ENCODE measurements at regions not wholly inside any gene's neighbourhood (a gene's known extent, or its start where the extent isn't known, plus 50 kb on each side); places are given as distances from the start of the nearest gene placed in this dataset.
"Not testable (repeated sequence)": the region's sequence is repeated elsewhere in the genome, so short reads cannot be mapped to it uniquely, and the experiment has no call there.

GRCh38 chr1:4130096-4130495 lies 230.0 kb upstream of the C1orf174 start:
- DNase-seq (ENCODE audit: extremely low spot score), result no peak
- Histone ChIP-seq H3K4me3 (ENCODE audit: low read depth, low read length) (no peak overlapping the region), H3K4me1 (ENCODE audit: insufficient read depth) (no peaks in the 10 kb centered on the region), H3K27ac (ENCODE audit: low read depth) (no peak overlapping the region), H3K36me3 (ENCODE audit: insufficient read depth) (no peaks in the 10 kb centered on the region)
- WGBS, result 86% methylated on average over 6 of the region's 6 CpGs

- Histone ChIP-seq H3K36me3 (ENCODE audit: insufficient read depth) (no peaks in the 10 kb centered on the region), H3K27ac (ENCODE audit: low read depth) (no peak overlapping the region), H3K4me1 (ENCODE audit: insufficient read depth) (no peaks in the 10 kb centered on the region), H3K4me3 (ENCODE audit: low read depth, low read length) (no peak overlapping the region)
- DNase-seq (ENCODE audit: extremely low spot score), result no peak
- WGBS, result 60% methylated on average over 5 of the region's 5 CpGs
These were observed 231.7 kb upstream of the C1orf174 start for GRCh38 chr1:4131734-4132133.

- DNase-seq (ENCODE audit: extremely low spot score), result no peak
- no peak overlapping the region for H3K4me3 ChIP-seq (ENCODE audit: low read depth, low read length)
- WGBS, result 65% methylated on average over 53 of the region's 53 CpGs
These were observed 232.6 kb upstream of the C1orf174 start for GRCh38 chr1:4132352-4133296.

GRCh38 chr1:4133297-4133938 lies 233.3 kb upstream of the C1orf174 start:
- DNase-seq (ENCODE audit: extremely low spot score), result no peak
- WGBS, result 69% methylated on average over 24 of the region's 24 CpGs
- Histone ChIP-seq H3K4me1 (ENCODE audit: insufficient read depth) (no peaks in the 10 kb centered on the region), H3K27ac (ENCODE audit: low read depth) (no peak overlapping the region), H3K4me3 (ENCODE audit: low read depth, low read length) (no peak overlapping the region), H3K36me3 (ENCODE audit: insufficient read depth) (no peaks in the 10 kb centered on the region)

More at GRCh38 chr1:4132352-4133296, 232.6 kb upstream of the C1orf174 start:
- Histone ChIP-seq H3K4me1 (ENCODE audit: insufficient read depth) (no peaks in the 10 kb centered on the region), H3K36me3 (ENCODE audit: insufficient read depth) (no peaks in the 10 kb centered on the region), H3K27ac (ENCODE audit: low read depth) (no peak overlapping the region)

GRCh38 chr1:4133939-4134321 lies 233.9 kb upstream of the C1orf174 start:
- no peaks in the 10 kb centered on the region for H3K36me3 ChIP-seq (ENCODE audit: insufficient read depth)
- 33% methylated on average over 9 of the region's 9 CpGs for WGBS
- no peak overlapping the region for H3K4me3 ChIP-seq (ENCODE audit: low read depth, low read length)
- H3K4me1 ChIP-seq (ENCODE audit: insufficient read depth), result no peaks in the 10 kb centered on the region
- no peak for DNase-seq (ENCODE audit: extremely low spot score)
- no peak overlapping the region for H3K27ac ChIP-seq (ENCODE audit: low read depth)

- DNase-seq (ENCODE audit: extremely low spot score); H3K4me1 ChIP-seq (ENCODE audit: insufficient read depth); H3K27ac ChIP-seq (ENCODE audit: low read depth); H3K36me3 ChIP-seq (ENCODE audit: insufficient read depth); H3K4me3 ChIP-seq (ENCODE audit: low read depth, low read length): not testable (repeated sequence)
These were observed 235.8 kb upstream of the C1orf174 start for GRCh38 chr1:4135853-4136252.

- no peaks in the 10 kb centered on the region for H3K4me1 ChIP-seq (ENCODE audit: insufficient read depth)
- no peak overlapping the region for H3K4me3 ChIP-seq (ENCODE audit: low read depth, low read length)
- no peaks in the 10 kb centered on the region for H3K36me3 ChIP-seq (ENCODE audit: insufficient read depth)
- DNase-seq (ENCODE audit: extremely low spot score), result no peak
- H3K27ac ChIP-seq (ENCODE audit: low read depth), result no peak overlapping the region
- 36% methylated on average over 14 of the region's 14 CpGs for WGBS
These were observed 237.7 kb upstream of the C1orf174 start for GRCh38 chr1:4137621-4138415.

GRCh38 chr1:4139646-4140045 lies 239.6 kb upstream of the C1orf174 start:
- Histone ChIP-seq H3K4me3 (ENCODE audit: low read depth, low read length) (no peak overlapping the region), H3K4me1 (ENCODE audit: insufficient read depth) (no peaks in the 10 kb centered on the region), H3K27ac (ENCODE audit: low read depth) (no peak overlapping the region), H3K36me3 (ENCODE audit: insufficient read depth) (no peaks in the 10 kb centered on the region)
- DNase-seq (ENCODE audit: extremely low spot score), result no peak
- 92% methylated on average over 8 of the region's 8 CpGs for WGBS

- DNase-seq (ENCODE audit: extremely low spot score), result no peak
- Histone ChIP-seq H3K27ac (ENCODE audit: low read depth) (no peak overlapping the region), H3K4me1 (ENCODE audit: insufficient read depth) (no peaks in the 10 kb centered on the region), H3K4me3 (ENCODE audit: low read depth, low read length) (no peak overlapping the region), H3K36me3 (ENCODE audit: insufficient read depth) (no peaks in the 10 kb centered on the region)
- WGBS, result 88% methylated on average over 13 of the region's 13 CpGs
These were observed 240.2 kb upstream of the C1orf174 start for GRCh38 chr1:4140241-4140640.

GRCh38 chr1:4140821-4141220 lies 240.7 kb upstream of the C1orf174 start:
- H3K27ac ChIP-seq (ENCODE audit: low read depth), result no peak overlapping the region
- H3K4me3 ChIP-seq (ENCODE audit: low read depth, low read length), result no peak overlapping the region
- 81% methylated on average over 9 of the region's 9 CpGs for WGBS
- no peak for DNase-seq (ENCODE audit: extremely low spot score)
- no peaks in the 10 kb centered on the region for H3K4me1 ChIP-seq (ENCODE audit: insufficient read depth)
- H3K36me3 ChIP-seq (ENCODE audit: insufficient read depth), result no peaks in the 10 kb centered on the region

- Histone ChIP-seq H3K36me3 (ENCODE audit: insufficient read depth) (no peaks in the 10 kb centered on the region), H3K4me1 (ENCODE audit: insufficient read depth) (no peaks in the 10 kb centered on the region), H3K4me3 (ENCODE audit: low read depth, low read length) (no peak overlapping the region), H3K27ac (ENCODE audit: low read depth) (no peak overlapping the region)
- DNase-seq (ENCODE audit: extremely low spot score), result no peak
- WGBS, result 96% methylated on average over 6 of the region's 6 CpGs
These were observed 244.4 kb upstream of the C1orf174 start for GRCh38 chr1:4144349-4144971.

- Histone ChIP-seq H3K27ac (ENCODE audit: low read depth) (no peak overlapping the region), H3K36me3 (ENCODE audit: insufficient read depth) (no peaks in the 10 kb centered on the region), H3K4me1 (ENCODE audit: insufficient read depth) (no peaks in the 10 kb centered on the region), H3K4me3 (ENCODE audit: low read depth, low read length) (no peak overlapping the region)
- no peak for DNase-seq (ENCODE audit: extremely low spot score)
- WGBS, result 79% methylated on average over 7 of the region's 7 CpGs
These were observed 246.0 kb upstream of the C1orf174 start for GRCh38 chr1:4146101-4146500.

- no peak overlapping the region for H3K27ac ChIP-seq (ENCODE audit: low read depth)
- WGBS, result 69% methylated on average over 5 of the region's 5 CpGs
- DNase-seq (ENCODE audit: extremely low spot score), result no peak
- H3K36me3 ChIP-seq (ENCODE audit: insufficient read depth), result no peaks in the 10 kb centered on the region
- no peak overlapping the region for H3K4me3 ChIP-seq (ENCODE audit: low read depth, low read length)
- no peaks in the 10 kb centered on the region for H3K4me1 ChIP-seq (ENCODE audit: insufficient read depth)
These were observed 246.5 kb upstream of the C1orf174 start for GRCh38 chr1:4146614-4147013.

Data from urinary bladder (tissue), 3 donors.